Activated T-helper 1 cell treated with anti-CD3 and anti-CD28 coated beads, Interleukin-2, amount 50 U/mL, for 16 hours (primary cell): ENCODE measurements at regions not wholly inside any gene's neighbourhood (a gene's known extent, or its start where the extent isn't known, plus 50 kb on each side); places are given as distances from the start of the nearest gene placed in this dataset.
"Not testable (repeated sequence)": the region's sequence is repeated elsewhere in the genome, so short reads cannot be mapped to it uniquely, and the experiment has no call there.

Source experiments
- DNase-seq, 2 donors: peaks; one replicate each; pipeline ENCODE4 v3.0.0-alpha.2; 2020; ENCODE audit warnings: low read depth in 1 of 2, low spot score in 1 of 2

DNA sequence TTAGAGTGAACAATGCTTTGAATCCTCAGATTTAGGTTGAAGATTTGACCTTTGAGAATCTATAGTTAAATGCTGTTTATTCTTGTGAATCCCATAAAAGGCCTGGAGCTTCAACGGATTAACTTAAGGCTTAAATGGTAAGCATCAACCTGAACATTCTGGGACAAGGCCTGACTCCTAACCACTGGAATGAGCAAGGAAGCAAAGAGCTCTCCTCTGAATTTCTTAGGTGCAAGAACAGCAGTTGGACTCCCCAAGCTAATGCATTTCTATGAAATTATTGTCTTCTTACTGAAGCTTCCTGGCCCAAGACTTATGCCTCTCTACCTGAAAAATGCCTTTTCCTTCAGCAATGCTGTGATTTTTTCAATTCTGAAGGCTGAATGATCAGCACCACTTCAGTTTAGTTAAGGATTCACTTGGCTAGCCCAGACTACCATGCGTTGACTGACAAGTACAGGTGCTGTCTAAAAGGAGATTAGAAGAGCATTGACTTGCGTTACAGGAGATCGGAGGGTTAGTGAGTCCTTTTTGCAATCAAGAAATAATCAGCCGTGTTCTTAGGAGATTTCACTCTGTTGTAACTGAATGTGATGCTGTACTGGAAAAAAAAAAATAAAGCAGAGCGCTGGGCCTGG, 178.5 kb downstream of the ZC3H11B start:
- no peak for DNase-seq

DNA sequence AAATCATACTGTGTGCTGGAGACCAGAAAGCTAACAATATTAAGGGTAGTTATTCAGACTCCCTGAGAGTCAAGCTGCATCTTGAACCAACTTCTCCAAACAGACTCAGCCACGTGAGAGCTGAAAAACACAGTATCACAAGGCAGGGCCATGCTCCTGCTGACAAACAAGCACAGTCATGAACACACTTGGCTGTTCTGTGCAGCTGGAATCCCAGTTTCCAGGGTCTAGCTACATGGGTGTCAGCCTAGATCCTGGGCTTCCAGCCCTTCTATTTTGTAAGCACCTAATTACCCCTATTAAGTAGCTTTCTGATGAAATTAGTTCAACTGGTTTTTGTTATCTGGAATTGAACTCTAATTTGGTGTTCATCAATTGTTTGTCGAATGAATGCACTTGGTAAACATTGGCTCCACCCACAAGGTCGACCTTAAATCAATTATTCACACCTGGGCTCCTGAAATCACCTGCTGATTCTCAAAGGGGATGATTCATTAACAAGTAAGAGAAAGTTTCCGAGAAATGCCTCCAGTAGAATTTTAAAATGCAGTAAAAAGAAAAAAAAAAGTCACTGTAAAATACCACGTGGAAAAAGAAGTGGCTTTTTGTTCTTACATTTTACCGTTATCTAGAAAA, 179.3 kb downstream of the ZC3H11B start:
- no peak for DNase-seq

DNA sequence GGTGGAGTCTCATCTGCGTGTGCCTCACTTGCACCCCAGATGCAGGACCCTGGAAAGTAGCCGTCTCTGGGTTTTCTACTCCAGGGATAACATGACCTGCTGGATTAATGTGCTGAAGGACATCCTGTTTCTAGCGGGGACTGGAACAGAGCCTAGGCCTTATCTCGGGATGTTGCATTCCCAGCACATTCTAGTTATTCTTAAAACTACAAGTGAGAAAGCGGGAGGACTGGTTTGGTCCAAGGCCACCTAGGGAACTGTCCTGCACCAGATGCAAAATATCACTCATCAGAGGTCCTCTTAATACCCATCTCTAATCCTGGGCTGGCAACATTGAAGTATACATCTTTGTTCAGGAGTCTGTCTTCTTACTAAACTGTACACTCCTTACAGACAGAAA, 179.9 kb downstream of the ZC3H11B start:
- DNase-seq = no peak

- no peak for DNase-seq
These were observed 180.7 kb downstream of the ZC3H11B start for GRCh38 chr1:219432191-219432606.

DNA sequence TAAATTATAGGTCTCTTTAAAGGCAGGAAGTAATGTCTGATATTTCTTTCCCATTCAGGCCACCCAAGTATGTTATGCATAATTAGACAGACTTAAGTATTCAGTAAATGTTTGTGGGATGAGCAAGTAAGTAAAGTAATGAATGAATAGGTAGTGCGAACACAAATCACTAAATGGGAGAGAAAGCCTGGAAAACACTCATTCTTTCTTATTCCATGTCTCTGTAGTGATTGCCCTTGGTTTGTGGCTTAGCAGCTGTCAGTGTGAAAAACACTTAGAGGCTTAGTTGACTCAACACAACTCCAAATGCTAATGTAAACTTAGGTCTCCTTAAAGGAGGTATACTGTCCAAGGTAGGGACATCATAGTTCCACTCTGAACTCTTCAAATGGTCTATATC, 182.5 kb downstream of the ZC3H11B start:
- DNase-seq = no peak

DNA sequence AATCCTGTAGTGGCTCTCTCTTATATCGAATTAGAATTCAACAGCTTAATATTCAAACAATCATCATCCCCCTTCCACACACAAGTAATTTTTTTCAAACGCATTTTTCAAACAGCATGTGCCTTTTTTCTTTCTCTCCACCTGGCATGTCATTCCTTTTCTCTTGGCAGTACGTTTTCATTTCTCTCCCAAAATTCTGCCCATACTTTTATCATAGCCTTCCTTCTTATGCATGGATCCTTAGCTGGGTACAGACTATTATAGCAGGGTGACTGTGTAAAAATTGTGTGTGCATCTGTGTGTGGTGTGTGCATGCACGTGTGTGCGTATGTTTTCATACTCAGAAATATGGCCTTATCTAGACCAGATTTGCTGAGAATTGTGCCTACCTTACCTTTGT, 184.3 kb downstream of the ZC3H11B start:
- DNase-seq = no peak

DNA sequence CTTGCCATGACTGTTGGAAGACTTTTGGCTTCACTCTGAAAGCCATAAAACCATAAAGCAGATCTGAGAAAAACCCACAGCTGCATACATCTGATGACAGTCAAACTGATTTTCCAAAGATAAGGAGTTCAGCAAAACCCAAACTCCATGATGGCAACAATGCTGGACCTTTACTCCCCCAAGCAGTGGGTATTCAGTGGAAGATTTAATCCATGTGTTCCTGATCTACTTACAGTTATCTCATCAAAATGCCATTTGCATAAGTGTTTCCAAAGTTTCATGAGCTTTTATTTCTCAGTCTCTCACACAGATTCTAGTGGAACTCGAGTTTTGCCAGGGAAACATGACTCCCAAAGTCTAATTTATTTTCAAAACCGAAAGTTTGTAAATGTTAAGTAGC, 184.9 kb downstream of the ZC3H11B start:
- no peak for DNase-seq

GRCh38 chr1:219427403-219427802, 185.5 kb downstream of the ZC3H11B start:
- no peak for DNase-seq

- no peak for DNase-seq
These were observed 189.9 kb downstream of the ZC3H11B start for GRCh38 chr1:219422811-219423598.

GRCh38 chr1:219420913-219421312, 192.0 kb downstream of the ZC3H11B start:
- DNase-seq = no peak

DNA sequence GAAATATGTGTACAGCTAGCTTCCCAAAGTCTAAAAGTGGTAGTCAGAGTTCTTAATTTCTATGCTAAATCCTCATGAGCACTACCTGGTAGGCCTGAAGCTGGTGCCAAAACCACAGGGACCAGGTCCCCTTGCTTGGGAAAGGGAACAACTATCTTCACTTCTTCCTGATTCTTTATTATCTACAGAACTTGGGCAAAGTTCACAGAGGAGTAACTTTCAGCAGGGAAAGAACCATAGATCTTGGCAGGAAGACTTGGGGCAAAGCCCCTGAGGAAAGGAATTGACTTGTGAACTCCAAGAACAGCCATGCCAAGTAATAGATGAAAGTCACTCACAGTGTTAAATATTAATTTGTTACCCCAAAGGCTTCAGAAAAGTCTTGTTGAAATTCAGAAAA, 193.0 kb downstream of the ZC3H11B start:
- no peak for DNase-seq

DNA sequence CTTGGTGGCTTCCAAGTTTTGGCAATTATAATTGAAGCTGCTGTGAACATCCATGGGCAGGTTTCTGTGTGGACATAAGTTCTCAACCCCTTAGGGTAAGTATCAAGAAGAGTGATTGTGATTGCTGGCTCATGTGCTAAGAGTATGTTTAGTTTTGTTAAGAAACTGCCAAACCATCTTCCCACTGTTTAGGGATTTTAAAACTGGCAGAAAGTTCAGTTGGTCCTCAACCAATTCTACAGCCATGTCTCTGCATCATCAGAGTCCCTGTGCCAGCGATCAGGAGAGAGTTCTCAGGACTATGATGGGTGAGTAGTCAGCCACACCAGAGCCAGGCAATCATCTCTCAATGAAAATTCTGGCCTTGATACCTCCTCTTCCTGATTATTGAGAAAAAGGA, 193.8 kb downstream of the ZC3H11B start:
- no peak for DNase-seq

- no peak for DNase-seq
These were observed 195.3 kb downstream of the ZC3H11B start for GRCh38 chr1:219417610-219418009.

GRCh38 chr1:219416598-219417238, 196.2 kb downstream of the ZC3H11B start:
- DNase-seq = peak in 1 of 2 donors; percentile 16

GRCh38 chr1:219415915-219416314, 197.0 kb downstream of the ZC3H11B start:
- no peak for DNase-seq

DNA sequence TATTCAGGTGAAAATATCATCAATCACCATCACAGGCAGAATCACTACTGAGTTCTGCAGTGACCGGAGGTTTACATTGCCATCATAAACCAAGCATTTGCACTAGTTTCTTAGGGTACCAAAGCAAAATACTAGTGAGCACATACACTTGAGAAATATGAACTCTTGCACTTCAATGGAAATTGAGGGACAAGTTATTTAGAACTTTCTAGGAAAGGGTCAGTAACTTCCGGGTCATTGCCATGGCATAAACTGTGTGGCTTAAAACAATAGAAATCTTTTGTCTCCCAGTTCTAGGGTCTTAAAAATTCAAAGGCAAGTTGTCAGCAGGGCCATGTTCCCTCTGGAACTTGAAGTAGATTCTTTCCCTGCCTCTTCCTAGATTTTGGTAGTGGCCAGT, 197.5 kb downstream of the ZC3H11B start:
- DNase-seq = no peak

DNA sequence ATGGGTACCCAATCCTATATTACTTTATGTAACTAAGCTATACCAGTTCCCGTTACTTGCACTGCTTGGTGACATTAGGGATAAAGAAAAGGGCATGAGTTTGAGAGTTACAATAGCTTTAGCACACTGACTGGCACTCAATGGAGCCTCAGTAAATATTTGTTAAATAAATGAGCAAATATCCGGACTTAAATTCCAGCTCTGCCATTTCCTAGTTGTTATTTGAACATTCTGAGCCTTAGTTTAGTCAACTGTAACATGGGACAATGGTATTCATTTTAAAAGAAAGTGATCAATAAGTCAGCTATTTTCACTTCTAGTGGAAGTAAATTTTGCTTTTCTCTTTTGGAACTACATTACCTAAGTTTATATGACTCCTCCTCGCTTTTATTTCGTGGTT, 198.7 kb downstream of the ZC3H11B start:
- DNase-seq = no peak

- DNase-seq = no peak
These were observed 199.4 kb downstream of the ZC3H11B start for GRCh38 chr1:219413536-219413935.

- DNase-seq = no peak
These were observed 200.1 kb downstream of the ZC3H11B start for GRCh38 chr1:219412772-219413171.

DNA sequence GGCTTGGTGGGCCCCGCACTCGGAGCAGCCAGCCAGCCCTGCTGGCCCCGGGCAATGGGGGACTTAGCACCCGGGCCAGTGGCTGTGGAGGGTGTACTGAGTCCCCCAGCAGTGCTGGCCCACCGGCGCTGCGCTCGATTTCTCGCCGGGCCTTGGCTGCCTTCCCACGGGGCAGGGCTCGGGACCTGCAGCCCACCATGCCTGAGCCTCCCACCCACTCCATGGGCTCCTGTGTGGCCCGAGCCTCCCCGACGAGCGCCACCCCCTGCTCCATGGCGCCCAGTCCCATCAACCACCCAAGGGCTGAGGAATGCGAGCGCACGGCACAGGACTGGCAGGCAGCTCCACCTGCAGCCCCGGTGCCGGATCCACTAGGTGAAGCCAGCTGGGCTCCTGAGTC, 202.2 kb downstream of the ZC3H11B start:
- not testable (repeated sequence) for DNase-seq

DNA sequence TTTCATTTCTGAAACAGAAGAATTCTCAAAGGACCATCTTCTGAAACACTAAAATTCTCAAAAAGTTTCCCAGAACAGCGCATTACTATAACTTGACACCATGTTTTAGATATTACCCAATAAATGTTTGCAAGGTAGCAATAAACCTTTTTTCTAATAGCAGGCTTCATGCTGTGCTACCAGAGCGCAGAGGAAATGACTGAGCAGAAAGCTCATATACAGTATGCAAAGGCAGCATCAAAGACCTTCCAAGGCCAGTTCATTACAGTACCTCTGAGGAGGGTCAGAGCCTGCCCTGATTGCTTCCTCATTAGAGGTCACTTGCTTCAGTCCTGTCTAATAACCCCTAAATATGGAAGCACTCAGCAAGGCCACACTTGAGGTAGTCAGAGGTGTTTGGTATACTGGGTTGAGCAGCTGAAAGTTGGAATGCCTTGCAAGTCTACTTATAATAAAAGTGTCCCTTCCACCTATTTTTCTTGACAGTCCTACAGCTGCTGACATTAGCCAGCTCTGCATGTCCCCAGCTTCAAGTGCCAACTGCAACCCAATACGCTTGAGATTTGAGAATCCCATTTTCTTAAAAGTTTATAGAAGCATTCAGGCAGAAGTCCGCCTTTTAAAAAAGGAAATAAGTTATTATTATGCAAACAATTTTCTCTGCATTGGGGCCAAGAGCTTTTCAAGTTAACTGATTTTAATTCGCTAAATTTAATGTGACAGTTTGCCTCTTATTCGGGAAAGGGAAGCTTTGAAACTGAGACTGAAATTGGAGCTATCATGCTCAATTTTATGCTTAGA, 207.2 kb downstream of the ZC3H11B start:
- DNase-seq = no peak
